Skin epidermis (tissue), 12 donors: ENCODE measurements at regions not wholly inside any gene's neighbourhood (a gene's known extent, or its start where the extent isn't known, plus 50 kb on each side); places are given as distances from the start of the nearest gene placed in this dataset.

ENCODE experiments used
- H3K27ac ChIP-seq, 21 experiments: fragments of 200-600 bp; sonication (generic) in 11 of 21; one replicate each; pipeline ENCODE4 v1.5.0; 2020; ENCODE audit warnings: mild to moderate bottlenecking in 3 of 21, inconsistent platforms in 2 of 21, moderate library complexity in 2 of 21
- H3K4me3 ChIP-seq, 7 experiments: fragments of 200-600 bp; sonication (generic) in 2 of 7; one replicate each; pipeline ENCODE4 v1.5.0; 2020; ENCODE audit warnings: inconsistent platforms in 2 of 7, mild to moderate bottlenecking in 2 of 7, moderate library complexity in 1 of 7

- Histone ChIP-seq H3K27ac (no peak overlapping the region), H3K4me3 (no peak overlapping the region)
Observed at GRCh38 chr7:98518159-98518947, 98.7 kb upstream of the NPTX2 start.

DNA sequence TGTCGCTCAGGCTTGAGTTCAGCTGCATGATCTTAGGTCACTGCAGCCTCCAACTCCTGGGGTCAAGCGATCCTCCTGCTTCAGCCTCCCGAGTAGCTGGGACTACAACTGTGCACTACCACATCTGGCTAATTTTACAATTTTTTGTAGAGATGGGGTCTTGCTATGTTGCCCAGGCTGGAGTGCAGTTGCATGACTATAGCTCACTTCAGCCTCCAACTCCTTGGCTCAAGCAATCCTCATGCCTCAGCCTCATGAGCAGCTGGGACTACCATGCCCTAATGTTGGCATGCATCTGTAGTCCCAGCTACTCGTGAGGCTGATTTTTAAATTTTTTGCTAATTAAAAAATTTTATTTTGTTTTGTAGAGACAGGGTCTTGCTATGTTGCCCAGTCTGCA, 101.9 kb upstream of the NPTX2 start:
- no peak overlapping the region for H3K4me3 ChIP-seq

GRCh38 chr7:98514211-98515031, 102.7 kb upstream of the NPTX2 start:
- Histone ChIP-seq H3K4me3 (no peak overlapping the region), H3K27ac (no peak overlapping the region)

More for the DNA sequence above, 101.9 kb upstream of the NPTX2 start:
- H3K27ac ChIP-seq = no peak overlapping the region

DNA sequence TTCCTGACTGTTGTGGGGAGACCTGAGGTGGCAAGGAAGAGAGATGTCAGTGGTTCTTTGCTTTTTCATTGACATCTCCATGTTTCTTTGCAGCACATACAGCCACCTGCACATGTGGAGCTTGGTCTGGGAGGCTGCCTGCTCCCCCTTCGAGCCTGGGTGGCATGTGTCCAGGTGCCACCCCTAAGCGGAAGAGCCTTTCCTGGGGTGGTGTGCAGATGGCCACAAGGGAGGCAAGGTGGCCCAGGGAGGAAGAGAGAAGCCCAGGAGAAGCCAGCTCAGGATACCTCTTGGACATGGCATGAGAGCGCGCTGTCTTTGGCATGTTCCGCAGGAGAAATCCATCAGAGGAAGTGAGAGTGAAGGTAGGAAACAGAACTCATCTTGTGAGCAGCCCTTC, 105.9 kb upstream of the NPTX2 start:
- H3K27ac ChIP-seq = no peak overlapping the region
- no peak overlapping the region for H3K4me3 ChIP-seq

DNA sequence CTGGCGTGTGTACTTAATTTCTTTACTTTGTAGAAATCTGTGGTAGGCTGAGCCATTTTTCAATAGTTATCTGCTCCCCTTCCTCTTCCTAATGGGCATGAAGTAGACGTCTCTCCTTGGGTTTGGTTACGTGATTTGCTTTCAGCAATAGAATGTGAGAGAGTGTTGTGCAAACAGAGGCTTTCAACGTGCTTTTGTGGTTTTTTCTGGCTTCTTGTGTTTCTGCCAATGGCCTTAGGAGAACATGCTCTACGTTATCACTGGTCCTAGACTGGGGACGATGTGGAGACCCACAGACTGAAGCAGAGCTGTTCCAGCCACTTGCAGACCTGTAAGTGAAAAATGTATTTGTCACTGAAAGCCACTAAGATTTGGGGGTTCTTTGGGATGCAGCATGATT, 107.2 kb upstream of the NPTX2 start:
- Histone ChIP-seq H3K4me3 (no peak overlapping the region), H3K27ac (no peak overlapping the region)

GRCh38 chr7:98506471-98506870, 105.6 kb upstream of the BAIAP2L1 start:
- Histone ChIP-seq H3K27ac (no peak overlapping the region), H3K4me3 (no peak overlapping the region)

- H3K4me3 ChIP-seq = no peak overlapping the region
- H3K27ac ChIP-seq = no peak overlapping the region
Observed at GRCh38 chr7:98500764-98501163, 99.9 kb upstream of the BAIAP2L1 start.

DNA sequence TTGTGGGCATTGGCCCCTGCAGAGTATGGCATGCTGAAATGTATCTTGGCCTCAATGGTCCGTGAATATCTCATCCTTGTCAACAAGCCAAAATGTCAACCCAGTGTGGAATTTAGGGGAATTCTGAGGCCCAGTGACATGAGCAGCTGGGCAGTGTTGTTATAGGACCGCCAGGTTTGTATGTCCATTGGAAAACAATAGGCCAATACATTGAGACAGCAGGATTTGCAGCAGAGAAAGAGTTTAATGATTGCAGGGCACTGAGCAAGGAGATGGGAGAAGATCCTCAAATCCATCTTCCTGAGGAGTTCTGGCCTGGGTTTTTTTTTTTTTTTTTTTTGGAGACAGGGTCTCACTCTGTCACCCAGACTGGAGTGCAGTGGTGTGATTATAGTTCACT, 95.7 kb upstream of the BAIAP2L1 start:
- no peak overlapping the region for H3K4me3 ChIP-seq
- no peak overlapping the region for H3K27ac ChIP-seq

DNA sequence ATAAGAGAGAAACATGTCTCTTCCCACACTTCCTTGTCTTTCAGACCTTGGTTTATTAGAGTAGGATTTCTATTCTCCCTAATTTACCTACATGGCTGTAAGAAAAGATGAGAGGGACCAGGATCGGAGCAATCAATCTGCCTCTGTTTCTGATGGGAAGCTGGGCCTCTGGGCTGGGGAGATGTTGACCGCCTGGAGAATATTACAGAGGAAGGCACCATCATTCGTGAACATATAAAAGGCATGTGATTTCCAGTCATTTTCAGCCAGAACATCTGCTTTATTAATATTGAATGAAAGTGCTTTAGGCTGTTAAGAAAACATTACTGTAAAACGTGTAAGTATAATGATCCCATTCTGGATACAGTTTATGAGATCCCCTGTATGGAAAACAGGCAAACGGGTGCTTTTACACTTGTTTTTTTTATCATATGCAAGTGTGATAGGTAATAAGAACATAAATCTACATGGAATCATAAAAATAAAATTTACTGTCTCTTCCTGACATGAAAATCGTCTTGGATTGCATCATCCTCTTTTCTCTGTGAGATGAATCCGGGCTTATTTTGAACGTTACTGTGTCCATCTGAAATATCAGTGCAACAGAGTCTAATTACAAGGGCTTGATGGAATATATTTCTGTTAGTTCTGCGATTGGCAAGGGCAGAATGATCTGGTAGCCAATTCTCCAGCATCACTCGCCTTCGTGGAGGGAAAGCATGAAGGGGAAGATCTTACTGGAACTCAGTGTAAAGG, 94.5 kb upstream of the BAIAP2L1 start:
- Histone ChIP-seq H3K4me3 (no peak overlapping the region), H3K27ac (no peak overlapping the region)

GRCh38 chr7:98493030-98493778, 92.3 kb upstream of the BAIAP2L1 start:
- no peak overlapping the region for H3K27ac ChIP-seq
- H3K4me3 ChIP-seq = no peak overlapping the region

- Histone ChIP-seq H3K4me3 (no peak overlapping the region), H3K27ac (no peak overlapping the region)
Observed at GRCh38 chr7:98488167-98488566, 87.3 kb upstream of the BAIAP2L1 start.

DNA sequence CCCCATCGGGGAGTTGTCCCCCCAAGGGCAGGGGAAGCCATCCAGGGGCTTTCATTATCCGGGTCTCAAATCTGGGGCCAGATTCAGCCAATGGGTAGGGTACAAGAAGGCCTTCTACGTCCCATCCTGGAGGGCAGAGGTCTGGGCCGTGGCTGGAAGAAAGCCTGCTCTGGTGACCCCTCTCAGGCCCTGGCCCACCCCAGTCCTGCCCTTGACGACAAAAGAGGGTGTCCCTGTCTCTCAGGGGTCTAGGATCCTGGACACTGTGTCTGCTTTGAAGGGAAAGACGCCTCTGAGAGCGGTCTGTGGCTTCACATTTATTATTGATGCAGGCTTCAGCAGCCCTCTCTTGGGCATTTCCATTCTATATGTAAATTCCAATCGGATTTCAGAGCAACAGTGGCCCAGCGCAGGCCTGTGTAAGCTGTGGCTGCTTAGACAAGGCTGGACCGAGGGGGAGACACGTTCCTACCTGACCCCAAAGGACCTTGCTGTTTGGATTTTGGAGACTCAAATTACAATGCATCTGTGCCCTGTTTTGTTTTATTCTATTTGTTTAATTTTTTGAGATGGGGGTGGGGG, 83.2 kb upstream of the BAIAP2L1 start:
- Histone ChIP-seq H3K27ac (no peak overlapping the region), H3K4me3 (no peak overlapping the region)

- no peak overlapping the region for H3K4me3 ChIP-seq
Observed at GRCh38 chr7:98483276-98483963, 82.5 kb upstream of the BAIAP2L1 start.

DNA sequence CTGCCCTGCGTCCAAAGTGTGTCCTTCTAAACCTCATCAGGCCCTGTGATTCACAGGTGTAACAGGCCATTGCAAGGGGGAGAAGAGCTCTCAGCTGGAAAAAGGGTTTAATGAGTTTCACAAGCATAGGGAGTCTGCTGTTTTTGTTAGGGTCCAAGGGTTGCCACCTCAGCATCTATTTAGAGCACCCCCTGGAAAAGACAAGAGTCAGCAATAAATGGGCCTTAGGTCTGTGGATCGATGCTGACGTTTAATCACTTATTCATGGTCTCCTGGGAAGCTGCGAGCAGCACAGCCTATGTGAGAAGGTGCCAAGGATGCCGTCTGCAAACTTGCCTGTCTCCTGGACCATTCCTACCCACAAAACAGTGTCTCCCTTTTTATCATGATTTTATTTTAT, 78.4 kb upstream of the BAIAP2L1 start:
- Histone ChIP-seq H3K4me3 (no peak overlapping the region), H3K27ac (no peak overlapping the region)

More at GRCh38 chr7:98483276-98483963, 82.5 kb upstream of the BAIAP2L1 start:
- H3K27ac ChIP-seq = no peak overlapping the region

GRCh38 chr7:98475352-98475751, 74.5 kb upstream of the BAIAP2L1 start:
- Histone ChIP-seq H3K4me3 (no peak overlapping the region), H3K27ac (no peak overlapping the region)

- no peak overlapping the region for H3K4me3 ChIP-seq
- H3K27ac ChIP-seq = no peak overlapping the region
Observed at GRCh38 chr7:98474558-98474957, 73.7 kb upstream of the BAIAP2L1 start.

DNA sequence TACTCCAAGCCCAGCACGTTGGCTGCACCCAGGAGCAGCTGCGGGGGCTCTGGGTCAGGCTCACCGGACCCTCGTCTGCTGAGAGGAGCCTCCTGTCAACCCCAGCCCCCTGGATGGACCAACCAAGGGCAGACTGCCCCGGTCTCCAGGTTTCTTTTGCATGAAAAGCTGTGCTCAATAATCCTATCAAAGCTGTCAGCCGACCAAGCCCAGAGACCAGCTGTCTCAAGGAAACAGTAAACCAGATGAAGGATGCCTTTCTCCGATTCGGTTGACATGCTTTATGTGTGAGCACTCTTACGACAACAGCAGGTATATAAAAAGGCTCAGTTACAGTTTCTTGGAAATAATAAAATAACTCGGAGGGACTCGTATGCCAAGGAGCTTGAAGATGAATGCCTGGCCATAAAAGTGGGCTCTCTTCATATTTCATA, 71.6 kb upstream of the BAIAP2L1 start:
- no peak overlapping the region for H3K4me3 ChIP-seq
- H3K27ac ChIP-seq = no peak overlapping the region

DNA sequence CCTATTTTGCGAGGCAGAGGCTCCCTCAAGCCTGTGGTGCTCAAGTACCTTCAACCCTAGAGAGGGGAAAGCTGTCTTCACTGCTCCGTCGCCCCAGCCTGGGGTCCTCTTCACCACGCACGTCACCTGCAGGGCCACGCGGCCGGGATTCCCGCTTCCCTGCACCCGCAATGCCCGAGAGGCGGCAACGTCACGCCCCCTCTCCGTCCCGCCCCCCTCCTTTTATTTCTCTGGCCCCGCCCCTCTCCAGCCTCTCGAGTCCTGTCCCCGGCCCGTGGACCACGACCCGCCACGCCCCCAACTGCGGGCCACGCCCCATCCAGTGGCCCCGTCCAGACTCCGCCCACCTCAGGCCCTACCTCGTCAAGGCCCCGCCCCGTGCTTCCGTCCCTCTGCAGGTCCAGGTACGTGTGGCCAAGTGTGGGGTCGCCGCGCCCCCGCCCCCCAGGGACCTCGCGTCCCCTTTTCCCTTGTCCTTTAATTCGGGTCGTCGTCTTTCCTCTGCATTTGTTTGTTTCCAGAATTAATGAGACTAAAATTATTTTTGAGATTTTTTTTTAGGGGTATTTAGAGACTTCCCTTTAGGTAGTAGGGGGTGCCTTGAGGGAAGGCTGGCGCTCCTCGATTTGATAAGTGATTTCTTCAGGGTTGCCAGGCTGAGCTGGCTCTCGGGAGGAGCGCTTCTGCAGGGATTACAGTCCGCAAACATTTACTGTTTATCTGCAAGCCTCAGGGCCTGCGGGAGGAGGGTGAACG, 69.8 kb upstream of the BAIAP2L1 start:
- H3K27ac ChIP-seq = no peak overlapping the region
- H3K4me3 ChIP-seq = no peak overlapping the region
